ENCODE measurements at regions not wholly inside any gene's neighbourhood (a gene's known extent, or its start where the extent isn't known, plus 50 kb on each side); places are given as distances from the start of the nearest gene placed in this dataset.

- Mint-ChIP-seq H3K4me1 (ENCODE audit: low read depth) (no peaks in the 10 kb centered on the region), H3K4me3 (no peak overlapping the region), H3K9me3 (no peaks in the 10 kb centered on the region), H3K36me3 (ENCODE audit: low read depth) (no peaks in the 10 kb centered on the region), H3K27ac (no peak overlapping the region), H3K27me3 (peaks cover 35% of the 10 kb centered on the region)
- no peak for DNase-seq
These were observed 193.7 kb upstream of the DIO3 start for GRCh38 chr14:101367421-101368261.

GRCh38 chr14:101368629-101369028 is 192.7 kb upstream of the DIO3 start:
- Mint-ChIP-seq H3K27ac (no peak overlapping the region), H3K9me3 (no peaks in the 10 kb centered on the region), H3K27me3 (peaks cover 30% of the 10 kb centered on the region), H3K4me3 (no peak overlapping the region), H3K4me1 (ENCODE audit: low read depth) (no peaks in the 10 kb centered on the region), H3K36me3 (ENCODE audit: low read depth) (no peaks in the 10 kb centered on the region)
- DNase-seq, result no peak

- no peaks in the 10 kb centered on the region for H3K36me3 Mint-ChIP-seq (ENCODE audit: low read depth)
- H3K4me3 Mint-ChIP-seq, result no peak overlapping the region
- H3K4me1 Mint-ChIP-seq (ENCODE audit: low read depth), result no peaks in the 10 kb centered on the region
- no peak for DNase-seq
- no peaks in the 10 kb centered on the region for H3K9me3 Mint-ChIP-seq
- H3K27me3 Mint-ChIP-seq, result peaks cover 36% of the 10 kb centered on the region
- no peak overlapping the region for H3K27ac Mint-ChIP-seq
These were observed 191.9 kb upstream of the DIO3 start for GRCh38 chr14:101369194-101369915.

DNA sequence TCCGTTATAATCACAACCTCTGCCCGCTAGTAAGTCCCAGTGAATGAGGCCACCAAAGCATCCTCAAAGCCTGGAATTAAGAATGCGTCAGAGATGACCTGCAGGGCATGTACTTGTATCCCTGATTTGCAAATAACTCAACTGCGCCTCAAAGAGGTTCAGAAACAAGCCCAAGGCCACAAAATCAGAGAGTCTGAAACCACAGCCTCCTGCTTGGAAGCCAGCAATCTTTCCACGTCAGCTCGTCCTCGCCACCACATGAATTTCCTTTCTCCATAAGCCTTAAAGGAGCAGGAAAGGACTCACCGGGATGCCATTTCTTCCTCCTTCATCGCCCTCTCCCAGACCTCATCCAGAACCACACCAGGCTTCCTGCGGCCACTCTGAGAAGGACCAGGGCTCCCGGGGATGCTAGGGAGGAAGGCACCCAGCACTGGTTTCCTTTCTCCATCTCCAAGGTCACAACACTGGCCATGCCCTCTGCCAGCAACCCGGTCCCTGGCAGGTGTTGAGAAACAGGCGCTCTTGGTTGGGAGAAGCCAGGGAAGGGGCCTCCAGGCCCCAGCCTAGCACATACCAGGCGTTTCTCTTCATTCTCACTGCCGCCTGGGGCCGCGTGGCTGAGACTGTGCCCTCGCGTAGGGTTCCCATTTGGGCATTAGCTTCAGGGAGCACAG is 191.2 kb upstream of the DIO3 start:
- H3K27ac Mint-ChIP-seq, result no peak overlapping the region
- no peak overlapping the region for H3K4me3 Mint-ChIP-seq
- no peaks in the 10 kb centered on the region for H3K4me1 Mint-ChIP-seq (ENCODE audit: low read depth)
- H3K36me3 Mint-ChIP-seq (ENCODE audit: low read depth), result no peaks in the 10 kb centered on the region
- peaks cover 34% of the 10 kb centered on the region for H3K27me3 Mint-ChIP-seq
- H3K9me3 Mint-ChIP-seq, result no peaks in the 10 kb centered on the region
- no peak for DNase-seq

GRCh38 chr14:101370593-101371569 is 190.4 kb upstream of the DIO3 start:
- Mint-ChIP-seq H3K27ac (no peak overlapping the region), H3K27me3 (peaks cover 26% of the 10 kb centered on the region), H3K4me3 (no peak overlapping the region), H3K4me1 (ENCODE audit: low read depth) (no peaks in the 10 kb centered on the region), H3K9me3 (no peaks in the 10 kb centered on the region), H3K36me3 (ENCODE audit: low read depth) (no peaks in the 10 kb centered on the region)
- no peak for DNase-seq

DNA sequence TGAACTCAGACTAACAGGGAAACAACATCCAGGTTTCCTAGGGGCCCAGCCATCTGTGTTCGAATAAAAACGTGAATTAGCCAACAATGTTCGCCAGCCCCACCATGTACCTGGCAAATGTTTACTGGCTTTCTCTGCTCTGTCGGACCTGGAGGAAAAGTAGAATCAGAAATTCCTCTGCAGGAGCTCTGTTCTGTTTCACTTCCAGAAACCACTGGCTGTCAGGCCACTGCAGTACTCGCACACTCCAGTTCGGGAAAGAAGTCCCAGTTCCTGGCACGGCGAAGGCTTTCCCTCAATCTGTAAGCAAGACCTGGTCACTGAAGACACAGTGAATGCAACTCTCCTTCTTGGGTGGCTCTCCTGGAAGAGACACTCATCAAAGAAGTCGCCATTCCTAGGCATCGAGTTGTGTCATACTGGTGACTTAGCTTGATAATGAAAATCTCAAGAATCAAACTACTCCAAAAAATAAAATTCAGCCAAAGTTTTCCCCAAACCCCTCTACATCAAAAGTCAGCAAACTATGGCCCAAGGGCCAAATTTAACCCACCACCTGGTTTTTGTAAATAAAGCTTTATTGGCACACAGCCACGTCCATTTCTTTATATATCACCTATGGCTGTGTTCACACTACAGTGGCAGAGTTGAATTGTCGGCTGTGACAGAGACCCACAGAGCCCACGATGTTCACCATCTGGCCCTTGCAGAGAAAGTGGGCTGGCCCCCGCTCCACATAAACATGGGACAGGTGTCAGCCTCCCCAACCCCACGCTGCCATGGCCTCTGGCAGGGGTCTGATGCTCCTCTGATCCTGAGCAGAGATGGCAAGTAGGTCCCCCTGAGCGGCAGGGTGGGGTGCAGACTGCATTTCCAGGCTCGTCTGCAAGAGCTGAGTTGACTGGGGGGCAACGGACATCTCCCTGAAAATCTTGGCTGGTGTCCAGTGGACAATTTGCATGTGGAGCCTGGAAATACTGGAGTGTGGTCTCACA is 189.2 kb upstream of the DIO3 start:
- no peaks in the 10 kb centered on the region for H3K4me1 Mint-ChIP-seq (ENCODE audit: low read depth)
- no peak overlapping the region for H3K4me3 Mint-ChIP-seq
- no peaks in the 10 kb centered on the region for H3K9me3 Mint-ChIP-seq
- DNase-seq, result no peak
- peaks cover 29% of the 10 kb centered on the region for H3K27me3 Mint-ChIP-seq
- H3K27ac Mint-ChIP-seq, result no peak overlapping the region
- no peaks in the 10 kb centered on the region for H3K36me3 Mint-ChIP-seq (ENCODE audit: low read depth)

GRCh38 chr14:101372894-101373620 is 188.2 kb upstream of the DIO3 start:
- Mint-ChIP-seq H3K4me1 (ENCODE audit: low read depth) (no peaks in the 10 kb centered on the region), H3K36me3 (ENCODE audit: low read depth) (no peaks in the 10 kb centered on the region), H3K27me3 (peaks cover 27% of the 10 kb centered on the region), H3K27ac (no peak overlapping the region), H3K9me3 (no peaks in the 10 kb centered on the region), H3K4me3 (no peak overlapping the region)
- no peak for DNase-seq

GRCh38 chr14:101373690-101374295 is 187.5 kb upstream of the DIO3 start:
- no peaks in the 10 kb centered on the region for H3K9me3 Mint-ChIP-seq
- H3K4me3 Mint-ChIP-seq, result no peak overlapping the region
- H3K36me3 Mint-ChIP-seq (ENCODE audit: low read depth), result no peaks in the 10 kb centered on the region
- no peak for DNase-seq
- no peak overlapping the region for H3K27ac Mint-ChIP-seq
- H3K27me3 Mint-ChIP-seq, result peaks cover 26% of the 10 kb centered on the region
- no peaks in the 10 kb centered on the region for H3K4me1 Mint-ChIP-seq (ENCODE audit: low read depth)

- H3K4me1 Mint-ChIP-seq (ENCODE audit: low read depth), result no peaks in the 10 kb centered on the region
- H3K36me3 Mint-ChIP-seq (ENCODE audit: low read depth), result no peaks in the 10 kb centered on the region
- H3K27ac Mint-ChIP-seq, result no peak overlapping the region
- peaks cover 26% of the 10 kb centered on the region for H3K27me3 Mint-ChIP-seq
- DNase-seq, result no peak
- no peaks in the 10 kb centered on the region for H3K9me3 Mint-ChIP-seq
- H3K4me3 Mint-ChIP-seq, result no peak overlapping the region
These were observed 186.6 kb upstream of the DIO3 start for GRCh38 chr14:101374373-101375338.

DNA sequence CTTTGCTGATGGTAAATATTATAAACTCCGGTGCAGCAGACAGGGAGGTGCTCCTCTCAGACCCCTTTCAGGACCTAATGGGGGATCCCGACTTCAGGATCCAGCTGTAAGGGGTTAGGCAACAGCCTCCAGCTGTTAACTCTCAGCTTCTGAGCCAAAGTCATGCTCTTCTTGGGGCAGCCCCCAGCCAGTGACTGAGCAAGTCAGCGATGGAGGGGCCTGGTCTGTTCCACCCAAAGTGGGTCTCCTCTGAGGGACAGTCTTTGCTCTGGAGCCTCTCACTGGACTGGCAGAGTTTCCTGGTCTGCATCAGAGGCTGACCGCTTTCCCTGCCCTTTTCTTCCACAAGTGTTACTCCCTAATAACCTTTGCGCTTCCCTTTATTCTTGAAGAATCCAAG is 184.2 kb upstream of the DIO3 start:
- no peaks in the 10 kb centered on the region for H3K9me3 Mint-ChIP-seq
- no peak for DNase-seq
- no peaks in the 10 kb centered on the region for H3K36me3 Mint-ChIP-seq (ENCODE audit: low read depth)

GRCh38 chr14:101379842-101380241 is 181.5 kb upstream of the DIO3 start:
- H3K27me3 Mint-ChIP-seq, result peaks cover 3% of the 10 kb centered on the region
- H3K4me1 Mint-ChIP-seq (ENCODE audit: low read depth), result no peaks in the 10 kb centered on the region
- H3K9me3 Mint-ChIP-seq, result peaks cover 13% of the 10 kb centered on the region
- H3K27ac Mint-ChIP-seq, result no peak overlapping the region
- no peak for DNase-seq
- no peaks in the 10 kb centered on the region for H3K36me3 Mint-ChIP-seq (ENCODE audit: low read depth)
- no peak overlapping the region for H3K4me3 Mint-ChIP-seq

More for the DNA sequence above, 184.2 kb upstream of the DIO3 start:
- no peak overlapping the region for H3K27ac Mint-ChIP-seq
- no peak overlapping the region for H3K4me3 Mint-ChIP-seq
- no peaks in the 10 kb centered on the region for H3K4me1 Mint-ChIP-seq (ENCODE audit: low read depth)
- H3K27me3 Mint-ChIP-seq, result peaks cover 18% of the 10 kb centered on the region
